NB4 (cell line): ENCODE measurements at regions not wholly inside any gene's neighbourhood (a gene's known extent, or its start where the extent isn't known, plus 50 kb on each side); places are given as distances from the start of the nearest gene placed in this dataset.

ENCODE experiments used
- CTCF ChIP-seq: IDR thresholded peaks from one replicate; pipeline ENCODE4 v1.5.1; 2012; ENCODE audit warnings: low read depth, low read length
- MYC ChIP-seq: IDR thresholded peaks from 2 replicates; pipeline ENCODE4 v1.6.1; 2011; ENCODE audit warnings: low read depth, low read length
- POLR2A ChIP-seq: IDR thresholded peaks from 2 replicates; pipeline ENCODE4 v1.6.1; 2011; ENCODE audit warnings: mild to moderate bottlenecking; ENCODE audit not compliant: insufficient read length; ENCODE audit errors: extremely low read depth
- TF ChIP-seq, protein P1 (sequence below): IDR thresholded peaks from 2 replicates; pipeline ENCODE4 v1.6.1; 2011; ENCODE audit warnings: low read depth, low read length

DNA sequence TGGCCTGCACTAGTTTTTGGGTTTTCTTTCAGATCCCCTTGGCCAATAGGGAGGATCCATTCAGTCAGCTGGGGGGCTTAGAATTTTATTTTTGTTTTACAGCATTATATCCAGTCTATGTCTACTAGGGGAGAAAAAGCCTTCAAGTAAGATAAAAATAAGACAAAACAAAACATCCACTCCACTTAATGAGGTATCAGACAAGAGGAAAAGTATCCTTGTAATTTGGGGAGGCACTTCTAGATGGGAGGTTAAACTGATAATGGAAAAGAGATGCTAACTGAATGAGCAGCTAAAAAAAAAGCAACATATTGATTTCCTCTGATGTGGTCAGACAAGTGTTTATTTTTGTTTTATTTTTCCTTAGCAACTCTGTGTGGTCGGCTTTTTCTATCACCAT is 278.0 kb upstream of the ANO3 start:
- TF ChIP-seq CTCF (no peak), POLR2A (no peak), MYC (no peak)
- TF ChIP-seq, protein P1, sequence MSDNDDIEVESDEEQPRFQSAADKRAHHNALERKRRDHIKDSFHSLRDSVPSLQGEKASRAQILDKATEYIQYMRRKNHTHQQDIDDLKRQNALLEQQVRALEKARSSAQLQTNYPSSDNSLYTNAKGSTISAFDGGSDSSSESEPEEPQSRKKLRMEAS = no peak
